Sciatic nerve (tissue), 2 donors: ENCODE measurements at regions not wholly inside any gene's neighbourhood (a gene's known extent, or its start where the extent isn't known, plus 50 kb on each side); places are given as distances from the start of the nearest gene placed in this dataset.
"Not testable (repeated sequence)": the region's sequence is repeated elsewhere in the genome, so short reads cannot be mapped to it uniquely, and the experiment has no call there.

ENCODE experiments used
- ATAC-seq: fragments of 200-7000 bp; cut with Tn5 transposase; one replicate; pipeline ENCODE4 v1.9.1; 2020; ENCODE audit warnings: mild to moderate bottlenecking, moderate library complexity
- DNase-seq: peaks from one replicate; pipeline ENCODE4 v3.0.0-alpha.2; 2020; ENCODE audit warnings: low spot score
- intact Hi-C: fragments of 100-400 bp; cut with DNase I; formaldehyde crosslinking; loops from one replicate; pipeline ENCODE4 v1.14.2; 2022
- donor health status: DM: no; HTN: no; CAD: no.
- donor health status: DM: no; HTN: no; CAD: no.

GRCh38 chr1:217153361-217153760, 430.1 kb upstream of the ESRRG start:
- ATAC-seq = no peak
- intact Hi-C loops = no loop called here
- no peak for DNase-seq

- intact Hi-C loops = no loop called here
- no peak for DNase-seq
- ATAC-seq = no peak
Measured at GRCh38 chr1:217150366-217150765, 427.1 kb upstream of the ESRRG start.

- intact Hi-C loops = no loop called here
- DNase-seq = no peak
- ATAC-seq = no peak
Measured at GRCh38 chr1:217149791-217150190, 426.6 kb upstream of the ESRRG start.

- intact Hi-C loops = no loop called here
- no peak for ATAC-seq
- DNase-seq = no peak
Measured at GRCh38 chr1:217141711-217142110, 418.5 kb upstream of the ESRRG start.

GRCh38 chr1:217140041-217140901, 417.0 kb upstream of the ESRRG start:
- DNase-seq (no peak), ATAC-seq (no peak)
- intact Hi-C loops = no loop called here

- no peak for DNase-seq
- no peak for ATAC-seq
- intact Hi-C loops = no loop called here
Measured at GRCh38 chr1:217139513-217139912, 416.3 kb upstream of the ESRRG start.

- no peak for DNase-seq
- intact Hi-C loops = no loop called here
- ATAC-seq = no peak
Measured at GRCh38 chr1:217138799-217139466, 415.7 kb upstream of the ESRRG start.

- intact Hi-C loops = no loop called here
- ATAC-seq (no peak), DNase-seq (no peak)
Measured at GRCh38 chr1:217138173-217138765, 415.0 kb upstream of the ESRRG start.

GRCh38 chr1:217137210-217137881, 414.1 kb upstream of the ESRRG start:
- DNase-seq (no peak), ATAC-seq (peak; percentile 25)
- intact Hi-C loops = no loop called here

- peak; percentile 10 for ATAC-seq
- no peak for DNase-seq
- intact Hi-C loops = no loop called here
Measured at GRCh38 chr1:217136895-217137205, 413.6 kb upstream of the ESRRG start.

- no peak for ATAC-seq
- intact Hi-C loops = no loop called here
- no peak for DNase-seq
Measured at GRCh38 chr1:217135987-217136894, 413.0 kb upstream of the ESRRG start.

- DNase-seq (no peak), ATAC-seq (no peak)
- intact Hi-C loops = no loop called here
Measured at GRCh38 chr1:217135569-217135915, 412.3 kb upstream of the ESRRG start.

- no peak for DNase-seq
- intact Hi-C loops = no loop called here
- no peak for ATAC-seq
Measured at GRCh38 chr1:217134857-217135568, 411.8 kb upstream of the ESRRG start.

GRCh38 chr1:217133958-217134856, 411.0 kb upstream of the ESRRG start:
- DNase-seq = no peak
- intact Hi-C loops = no loop called here
- ATAC-seq = no peak

GRCh38 chr1:217133092-217133491, 409.9 kb upstream of the ESRRG start:
- intact Hi-C loops = no loop called here
- DNase-seq = no peak
- no peak for ATAC-seq

- ATAC-seq, DNase-seq, intact Hi-C loops: not testable (repeated sequence)
Measured at GRCh38 chr1:217123340-217123739, 400.1 kb upstream of the ESRRG start.

GRCh38 chr1:217117973-217118465, 394.8 kb upstream of the ESRRG start:
- DNase-seq (no peak), ATAC-seq (no peak)
- intact Hi-C loops = no loop called here
